GM19238 (cell line): ENCODE measurements at regions not wholly inside any gene's neighbourhood (a gene's known extent, or its start where the extent isn't known, plus 50 kb on each side); places are given as distances from the start of the nearest gene placed in this dataset.

ENCODE experiments used
- DNase-seq: peaks from one replicate; pipeline ENCODE4 v3.0.0; 2011; ENCODE audit warnings: low spot score; ENCODE audit not compliant: insufficient read length

DNA sequence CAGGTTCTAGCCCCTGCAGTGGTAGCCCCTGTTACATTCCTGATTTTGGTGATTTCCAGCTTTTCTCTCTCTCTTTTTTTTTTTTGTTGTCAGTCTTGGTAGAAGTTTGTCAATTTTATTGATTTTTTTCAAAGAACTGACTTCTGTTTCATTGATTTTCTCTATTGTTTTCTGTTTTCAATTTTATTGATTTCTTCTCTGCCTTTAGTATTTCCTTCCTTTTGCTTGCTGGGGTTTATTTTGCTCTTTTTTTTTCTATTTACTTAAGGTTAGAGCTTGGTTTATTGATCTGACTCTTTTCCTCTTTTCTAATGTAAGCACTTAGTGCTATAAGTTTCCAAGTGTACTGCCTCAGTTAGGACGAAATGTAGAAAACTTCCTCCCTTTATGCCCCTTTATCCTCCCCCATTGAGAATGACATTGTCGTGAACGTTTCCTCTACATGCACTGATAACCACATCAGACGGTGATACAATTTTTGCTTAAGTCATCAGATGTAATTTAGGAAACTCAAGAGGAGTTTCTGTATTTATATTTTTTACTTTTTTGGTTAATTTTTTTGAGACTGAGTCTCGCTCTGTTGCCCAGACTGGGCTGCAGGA is 81.1 kb upstream of the HS6ST1 start:
- no peak for DNase-seq

DNA sequence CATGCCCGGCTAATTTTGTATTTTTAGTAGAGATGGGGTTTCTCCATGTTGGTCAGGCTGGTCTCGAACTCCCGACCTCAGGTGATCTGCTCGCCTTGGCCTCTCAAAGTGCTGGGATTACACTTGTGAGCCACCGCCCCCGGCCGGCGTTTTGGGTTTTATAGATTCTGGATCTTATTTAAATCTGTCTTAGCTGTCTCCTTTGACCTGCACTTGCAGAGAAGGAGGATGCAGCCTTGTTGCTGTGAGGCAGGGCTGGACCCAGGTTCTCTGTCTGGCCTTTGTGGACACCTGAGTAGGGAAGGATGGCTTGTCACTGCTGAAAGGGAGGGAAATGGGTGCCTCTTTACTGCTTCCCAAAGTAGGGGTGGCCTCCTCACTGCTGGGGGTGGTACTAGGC is 83.0 kb upstream of the HS6ST1 start:
- DNase-seq = no peak

DNA sequence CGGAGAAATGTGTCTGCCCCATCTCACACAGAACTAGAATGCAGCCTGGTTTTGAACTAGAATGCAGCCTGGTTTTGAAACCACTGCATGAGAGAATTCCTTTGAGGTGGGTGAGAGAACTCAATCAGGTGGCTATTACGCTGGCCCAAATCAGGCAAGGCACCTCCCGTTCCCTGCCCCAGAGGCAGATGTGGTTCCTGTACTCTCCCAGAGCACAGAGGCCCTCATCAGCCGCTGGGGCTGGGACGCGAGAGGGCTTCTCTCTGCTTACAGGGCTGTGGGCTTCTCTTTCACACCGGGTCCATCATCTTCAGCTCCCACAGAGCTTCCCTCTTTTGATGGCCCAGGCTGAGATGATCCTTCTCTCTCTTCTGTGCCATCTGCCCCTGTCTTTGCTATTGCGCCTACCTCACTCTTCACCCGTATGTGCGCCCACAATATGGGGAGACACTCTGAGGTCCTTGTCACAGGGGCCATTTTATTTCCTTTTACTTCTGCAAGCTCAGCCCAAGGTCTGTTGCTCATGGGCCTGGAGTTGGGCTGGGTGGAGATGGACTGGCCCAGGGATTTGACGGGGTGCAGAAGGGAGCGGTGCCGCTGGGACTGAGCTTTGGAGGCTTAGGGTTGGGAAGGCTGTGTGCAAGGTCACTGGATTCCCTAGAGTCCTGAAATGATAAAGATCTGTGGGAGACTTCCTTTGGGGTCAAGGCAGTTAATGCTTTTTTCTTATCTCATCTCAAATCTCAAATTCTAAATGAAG is 84.4 kb upstream of the HS6ST1 start:
- DNase-seq = no peak

DNA sequence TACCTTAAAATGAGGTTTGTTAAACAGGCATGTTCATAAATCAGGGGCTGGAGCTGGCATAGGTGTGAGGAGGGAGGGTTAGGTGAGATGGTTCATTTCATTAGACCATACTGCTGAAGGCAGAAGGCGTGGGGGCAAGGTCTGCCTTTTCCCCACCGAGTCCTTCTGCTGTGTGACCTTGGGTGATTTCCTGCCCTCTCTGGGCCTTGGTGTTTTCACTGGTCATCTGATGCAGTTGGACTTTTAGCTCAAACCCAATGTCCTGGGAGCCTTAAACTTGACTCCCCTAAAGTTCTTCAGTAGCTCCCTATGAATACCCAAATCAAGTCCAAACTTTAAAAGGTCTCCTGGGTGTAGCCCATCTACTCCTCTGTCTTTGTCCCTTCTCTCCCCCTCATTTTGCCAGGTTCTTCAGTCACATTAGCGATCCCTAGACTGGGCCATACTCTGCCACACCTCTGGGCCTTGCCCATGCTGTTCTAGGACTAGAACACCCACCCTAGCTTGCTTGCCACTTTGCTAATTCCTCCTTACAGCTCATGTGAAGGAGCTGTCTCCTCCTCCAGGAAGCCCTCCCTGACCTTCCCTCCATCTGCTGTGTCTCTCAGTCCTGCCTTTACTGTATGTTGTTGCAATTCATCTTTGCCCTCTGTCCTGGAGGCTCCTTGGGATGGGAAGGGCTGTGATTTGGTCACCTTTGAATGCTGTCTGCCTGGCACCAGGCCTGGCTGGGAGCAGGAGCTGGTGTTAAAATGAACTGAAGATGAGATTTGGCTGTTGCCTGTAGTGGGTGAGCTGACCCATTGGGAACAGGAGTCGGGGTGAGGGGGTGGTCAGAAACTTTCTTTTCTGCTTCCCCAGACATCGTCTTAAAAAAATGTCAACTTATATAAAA is 85.4 kb upstream of the HS6ST1 start:
- no peak for DNase-seq

DNA sequence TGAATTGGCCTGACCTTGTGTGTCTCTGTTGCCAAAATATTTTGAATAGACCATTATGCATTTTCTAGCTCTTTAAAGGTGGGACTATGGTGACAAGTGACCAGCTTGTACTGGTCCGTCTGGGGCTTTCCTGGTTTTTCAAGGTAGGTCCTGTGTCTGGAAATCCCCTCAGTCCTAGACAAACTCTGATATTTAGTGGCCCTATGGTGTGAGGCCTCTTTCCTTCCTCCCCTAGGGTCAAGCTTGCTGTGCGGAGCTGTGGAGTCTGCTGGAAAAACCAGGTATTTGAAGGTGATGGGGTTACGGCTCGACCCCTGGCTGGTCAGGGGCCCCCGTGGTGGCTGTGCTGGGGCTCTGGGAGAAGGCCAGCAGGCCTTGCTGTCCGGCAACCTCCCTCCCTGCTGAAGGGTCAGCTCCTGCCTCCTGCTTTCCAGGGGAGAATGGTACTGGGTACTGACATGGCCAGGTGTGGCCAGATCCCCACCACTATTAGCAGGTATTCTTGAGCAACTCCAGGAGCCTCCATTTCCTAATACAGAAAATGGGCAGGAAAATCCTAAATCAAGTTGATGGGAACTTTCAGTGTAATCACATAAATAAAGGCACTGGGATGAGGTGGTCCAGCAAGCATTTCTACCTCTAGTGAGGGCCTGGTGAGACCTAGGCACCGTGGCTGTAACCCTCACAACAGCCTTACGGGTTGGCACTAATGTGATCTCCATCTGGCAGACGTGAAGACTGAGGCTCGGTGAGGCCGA is 86.2 kb upstream of the HS6ST1 start:
- DNase-seq = no peak

DNA sequence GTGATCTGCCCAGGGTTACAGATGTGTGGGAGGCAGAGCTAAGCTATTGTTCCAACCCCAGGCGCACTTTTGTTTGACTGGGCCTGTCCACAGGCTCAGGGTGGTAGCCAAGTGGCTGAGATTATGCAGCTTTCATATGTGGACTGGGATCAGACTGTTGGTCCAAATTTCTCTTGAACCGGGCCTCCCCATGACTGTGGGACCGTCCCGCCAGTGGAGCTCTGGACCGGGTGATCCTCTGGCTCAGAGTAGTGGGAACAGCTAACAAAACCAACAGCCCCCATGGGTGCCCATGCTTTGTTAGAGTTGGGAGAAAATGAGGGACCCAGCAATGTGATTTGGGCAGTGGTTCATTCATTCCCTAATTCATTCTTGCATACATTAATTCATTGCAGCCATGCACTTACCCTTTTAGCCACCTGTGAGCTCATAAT is 86.8 kb upstream of the HS6ST1 start:
- no peak for DNase-seq

DNA sequence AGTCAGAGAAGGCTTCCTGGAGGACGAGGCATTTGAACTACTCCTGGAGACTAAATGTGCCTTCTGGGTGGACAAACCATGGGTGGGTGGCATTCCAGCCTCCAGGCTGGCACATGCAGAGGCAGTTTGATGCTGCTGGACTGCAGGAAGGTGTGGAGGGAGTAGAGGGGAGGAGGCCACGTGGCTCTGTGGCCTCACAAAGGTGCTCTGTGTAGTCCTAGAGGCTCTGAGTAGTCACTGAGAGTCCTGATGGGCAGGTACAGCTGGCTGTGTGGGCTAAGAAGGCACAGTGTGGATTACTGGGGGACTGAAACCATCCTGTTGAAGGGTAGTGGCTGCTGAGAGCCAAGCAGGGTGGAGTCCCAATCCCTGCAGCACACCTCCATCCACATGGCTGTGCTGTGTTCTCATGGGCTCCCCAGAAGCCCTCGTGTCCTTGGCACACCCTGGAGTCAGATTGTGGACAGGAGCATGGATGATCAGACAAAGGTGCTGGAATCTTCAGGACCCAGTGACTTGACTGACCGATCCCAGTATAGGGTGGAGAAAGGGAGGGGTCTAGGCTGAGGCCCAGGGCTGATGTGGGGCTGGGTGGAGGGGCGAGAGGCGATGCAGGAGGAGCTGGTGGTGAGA is 87.4 kb upstream of the HS6ST1 start:
- DNase-seq = no peak

DNA sequence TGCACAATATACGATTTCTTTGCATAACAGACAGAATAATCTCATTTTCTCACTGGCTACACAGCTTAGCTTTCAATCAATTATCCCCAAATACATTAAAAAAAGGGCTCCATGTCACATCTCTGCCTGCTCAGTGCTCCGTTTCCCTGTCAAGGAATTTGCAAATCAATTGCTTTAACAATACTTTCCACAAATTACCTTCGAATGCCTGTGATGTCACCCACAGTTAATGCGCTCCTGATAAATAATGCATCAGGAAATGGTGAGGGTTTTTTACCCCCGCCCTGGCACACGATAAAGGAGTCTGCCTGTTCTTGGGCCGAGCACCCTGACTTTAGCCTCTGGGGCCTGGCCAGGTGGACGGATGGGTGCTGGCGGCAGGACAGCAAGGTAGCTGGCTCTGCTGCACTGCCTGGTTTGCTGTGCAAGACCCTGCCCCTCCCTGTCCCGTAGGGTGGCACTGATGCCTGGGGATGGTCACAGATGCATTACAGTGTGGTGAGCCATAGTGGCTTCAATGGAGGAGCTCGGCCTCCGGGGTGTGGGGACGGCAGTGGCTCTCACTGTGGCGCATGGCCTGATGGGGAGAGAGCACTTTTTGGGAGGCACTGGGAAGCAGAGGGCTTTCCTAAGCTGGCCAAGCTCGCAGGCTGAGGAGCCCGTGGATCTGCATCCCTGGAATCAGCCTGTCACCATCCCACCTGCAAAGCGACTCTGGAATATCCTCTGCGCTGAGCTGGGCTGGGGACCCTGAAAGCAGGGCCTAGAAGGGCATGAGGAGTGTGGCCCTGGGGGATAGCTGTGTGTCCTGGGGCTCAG is 88.3 kb upstream of the HS6ST1 start:
- DNase-seq = no peak

DNA sequence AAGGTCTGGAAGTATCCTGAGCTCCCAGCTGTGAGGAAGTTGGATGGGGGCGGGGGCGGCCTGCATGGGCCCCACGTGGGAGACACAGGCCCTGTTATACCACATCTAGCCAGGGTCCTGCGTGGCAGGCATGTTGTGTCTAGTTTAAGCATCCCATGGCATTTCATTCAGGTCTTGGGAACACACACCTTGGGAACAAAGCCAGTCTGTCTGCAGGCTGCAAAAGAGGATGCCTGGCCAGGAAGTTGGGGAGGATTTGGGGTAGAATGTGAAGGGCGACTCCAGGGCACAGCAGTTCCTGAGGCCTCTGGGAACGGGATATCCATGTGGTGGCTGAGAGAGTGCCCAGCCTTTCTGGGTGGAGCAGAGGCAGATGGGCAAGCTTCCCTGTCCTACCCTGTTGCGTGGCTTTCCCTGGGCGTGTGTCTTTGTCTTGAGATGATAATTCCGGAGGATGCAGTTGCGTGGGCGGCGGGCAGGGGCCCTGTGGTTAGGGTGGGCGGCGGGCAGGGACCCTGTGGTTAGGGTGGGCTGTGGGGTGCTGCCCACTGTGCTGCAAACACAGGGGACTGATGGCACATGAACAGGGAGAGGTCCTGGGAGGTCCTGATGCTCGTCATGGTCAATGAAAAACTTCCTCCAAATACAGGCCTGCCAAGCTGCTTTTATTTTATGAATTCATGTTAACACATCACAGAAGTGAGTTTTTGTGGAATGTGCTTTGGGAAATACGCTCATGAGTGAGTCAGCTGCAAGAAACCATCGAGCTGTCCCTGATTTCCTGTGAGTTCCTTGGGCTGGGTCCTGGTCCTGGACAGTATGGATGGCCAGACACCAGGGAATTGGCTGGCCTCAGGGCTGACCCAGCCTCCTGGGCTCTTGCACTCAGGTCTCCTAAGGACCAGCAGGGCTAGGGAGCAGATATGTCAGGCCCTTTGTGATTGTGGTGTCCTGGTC is 90.0 kb upstream of the HS6ST1 start:
- DNase-seq = no peak

DNA sequence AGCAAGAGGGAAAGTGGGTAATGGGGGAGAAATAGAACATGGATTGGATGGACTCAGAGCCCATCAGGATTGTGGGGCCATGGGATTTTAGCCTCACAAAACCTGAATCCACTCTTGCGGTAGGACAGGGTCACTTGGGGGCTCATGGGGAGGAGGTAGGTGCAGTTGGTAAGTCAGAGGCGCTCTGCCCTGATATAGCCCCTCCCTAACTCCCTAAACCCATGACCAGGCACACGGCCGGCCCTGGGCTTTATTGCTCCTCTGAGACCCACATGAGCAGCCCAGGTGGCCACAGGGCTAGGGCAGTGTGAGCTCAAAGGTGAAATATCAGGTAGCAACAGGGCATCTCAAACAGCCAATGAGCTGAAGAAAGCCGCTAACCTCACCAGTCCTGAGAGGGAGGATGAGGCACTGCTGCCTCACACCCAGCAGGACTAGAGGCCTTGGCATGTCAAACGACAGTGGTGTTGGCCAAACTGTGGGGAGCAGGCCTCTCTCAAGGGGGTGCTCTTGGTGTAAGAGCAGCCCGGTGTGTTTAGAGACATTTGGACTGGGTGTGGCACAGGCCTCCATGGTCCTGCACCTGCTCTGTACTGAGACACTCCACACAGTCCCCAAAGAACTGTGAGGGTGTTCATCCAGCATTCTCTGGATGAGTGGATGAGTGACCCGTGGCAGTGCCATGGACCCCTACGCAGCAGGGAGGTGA is 90.8 kb upstream of the HS6ST1 start:
- no peak for DNase-seq

DNA sequence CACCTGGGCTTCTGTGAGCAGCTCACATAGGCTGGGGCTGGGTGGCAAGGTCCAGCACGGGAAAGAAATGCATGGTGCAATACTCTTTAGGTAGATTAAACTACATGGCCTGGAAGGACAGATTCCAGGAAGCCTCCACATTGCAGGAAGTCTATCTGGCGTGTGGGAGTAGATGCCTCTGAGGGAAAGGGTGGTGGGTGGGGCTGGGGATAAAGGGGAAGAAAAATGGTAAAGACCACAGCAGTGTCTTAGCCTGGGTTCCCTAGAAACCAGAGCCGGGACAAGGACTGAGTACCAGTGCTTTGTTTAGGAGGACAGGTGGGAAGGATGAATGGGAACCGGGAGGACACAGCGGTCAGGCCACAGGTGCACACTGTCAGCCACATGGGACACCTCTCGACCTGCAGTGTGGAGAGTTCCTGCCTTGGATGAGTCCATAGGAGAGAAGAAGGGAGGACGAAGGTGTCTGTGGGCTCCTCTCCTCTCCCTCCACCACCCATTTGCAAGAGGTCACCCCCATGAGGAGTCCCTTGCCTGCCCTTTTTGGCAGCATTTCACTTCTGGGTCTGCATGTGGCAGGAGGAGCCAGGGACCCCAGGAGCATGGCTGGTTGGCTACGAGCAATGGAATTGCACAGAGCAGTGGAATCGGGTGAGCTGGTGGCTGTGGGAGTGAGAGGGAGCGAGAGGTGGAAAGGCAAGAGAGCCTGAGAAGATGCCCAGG is 91.5 kb upstream of the HS6ST1 start:
- DNase-seq = no peak

DNA sequence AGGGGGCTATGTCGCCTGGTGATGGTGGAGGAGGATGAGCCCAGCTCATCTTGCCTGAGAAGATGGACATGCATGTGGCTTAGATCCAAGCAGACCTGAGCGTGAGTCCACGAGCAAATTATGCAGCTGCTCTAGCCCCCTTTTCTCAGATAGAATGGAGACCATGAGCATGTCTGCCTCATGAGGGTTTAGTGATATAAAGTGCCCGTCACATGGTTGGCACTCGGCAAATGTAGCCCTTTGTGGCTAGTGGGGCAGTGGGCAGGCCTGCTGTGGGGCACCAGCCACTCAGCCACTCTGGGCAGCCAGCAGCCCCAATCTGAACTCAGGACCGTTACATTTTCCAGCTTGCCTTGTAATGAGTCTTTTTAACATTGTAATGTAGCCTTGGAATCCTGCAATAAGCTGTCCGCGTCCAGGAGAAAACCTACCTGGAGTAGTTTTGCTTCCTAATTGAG is 92.1 kb upstream of the HS6ST1 start:
- no peak for DNase-seq

DNA sequence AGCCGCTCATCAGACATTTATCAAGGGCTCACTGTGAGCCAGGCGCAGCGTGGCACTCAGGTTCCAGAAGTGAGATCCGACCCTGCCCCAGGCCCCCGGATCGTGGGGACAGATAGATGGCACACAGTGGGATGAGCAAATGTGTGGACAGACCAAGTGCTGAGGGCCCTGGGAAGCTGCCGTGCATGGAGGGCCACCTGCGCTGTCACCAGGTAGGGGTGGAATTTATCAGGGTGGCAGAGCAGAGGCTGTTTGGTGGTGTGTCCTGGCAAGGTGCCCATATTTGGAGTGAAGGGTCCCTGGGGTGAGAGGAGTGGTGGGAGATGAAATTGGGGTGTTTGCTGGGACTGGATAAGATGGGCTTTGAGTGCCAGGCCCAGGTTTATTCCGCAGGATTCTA is 92.8 kb upstream of the HS6ST1 start:
- no peak for DNase-seq

DNA sequence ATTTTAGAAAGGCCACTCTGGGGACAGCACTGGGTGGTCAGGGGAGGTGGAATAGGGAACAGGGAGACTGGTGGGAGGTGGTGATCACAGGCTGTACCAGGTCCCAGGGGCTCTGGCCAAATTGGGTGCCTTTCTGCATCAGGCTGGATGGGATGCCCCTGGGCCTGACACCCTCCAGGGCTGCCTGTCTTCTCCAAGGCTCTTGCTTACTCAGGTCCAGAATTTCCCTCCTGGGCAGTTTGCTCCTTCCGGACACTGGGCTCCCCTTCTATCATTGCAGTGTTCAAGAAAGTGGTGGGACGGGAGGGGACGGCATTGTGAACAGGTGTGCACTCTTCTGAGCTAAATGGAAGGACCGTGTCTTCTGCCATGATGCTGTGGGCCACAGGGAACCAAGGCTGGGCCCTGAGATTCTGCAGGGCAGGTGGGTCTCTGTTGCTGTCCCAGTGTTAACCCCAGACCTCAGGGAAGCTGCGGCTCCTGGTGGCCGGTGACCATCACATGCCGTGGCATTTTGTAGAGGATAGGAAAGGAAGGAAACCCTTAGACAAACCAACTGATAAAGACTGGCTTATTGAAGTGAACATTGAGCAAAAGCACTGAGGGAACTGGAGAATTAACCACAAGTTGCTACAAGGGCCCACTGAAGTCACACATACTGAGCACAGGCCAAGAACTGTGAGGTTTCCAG is 93.7 kb upstream of the HS6ST1 start:
- DNase-seq = no peak

DNA sequence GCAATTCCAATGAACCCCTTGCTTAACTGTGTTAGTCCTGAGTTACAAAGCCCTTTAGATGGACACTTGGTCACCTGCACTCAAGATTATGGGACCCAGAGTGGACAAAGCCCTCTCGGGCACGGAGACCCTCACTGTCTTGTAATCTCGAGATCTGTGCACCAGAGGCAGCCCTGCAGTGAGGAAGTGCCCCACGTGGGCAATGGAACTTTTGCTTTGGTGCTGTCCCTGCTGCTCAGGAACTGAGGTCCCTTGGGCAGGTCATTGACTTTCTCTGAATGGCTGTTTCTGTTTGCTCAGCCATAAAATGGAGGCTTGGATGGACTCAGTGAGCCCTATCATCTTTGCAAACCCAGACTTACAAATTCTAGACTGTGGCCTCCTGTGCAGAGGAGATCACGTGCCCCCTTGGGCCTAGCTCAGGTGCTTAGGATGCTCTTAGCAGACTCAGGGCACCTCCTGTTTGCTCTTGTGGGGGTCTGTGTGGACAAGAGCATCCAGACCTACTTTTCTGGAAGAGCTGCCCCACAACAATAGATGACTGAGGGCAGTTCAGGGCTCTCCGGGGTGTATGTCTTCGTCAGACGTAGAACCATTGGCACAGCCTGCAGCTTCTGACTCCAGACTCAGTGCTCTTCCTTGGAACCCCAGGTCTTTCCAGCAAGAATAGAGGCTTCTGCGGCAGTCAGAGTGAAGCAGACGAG is 94.5 kb upstream of the HS6ST1 start:
- DNase-seq = no peak

DNA sequence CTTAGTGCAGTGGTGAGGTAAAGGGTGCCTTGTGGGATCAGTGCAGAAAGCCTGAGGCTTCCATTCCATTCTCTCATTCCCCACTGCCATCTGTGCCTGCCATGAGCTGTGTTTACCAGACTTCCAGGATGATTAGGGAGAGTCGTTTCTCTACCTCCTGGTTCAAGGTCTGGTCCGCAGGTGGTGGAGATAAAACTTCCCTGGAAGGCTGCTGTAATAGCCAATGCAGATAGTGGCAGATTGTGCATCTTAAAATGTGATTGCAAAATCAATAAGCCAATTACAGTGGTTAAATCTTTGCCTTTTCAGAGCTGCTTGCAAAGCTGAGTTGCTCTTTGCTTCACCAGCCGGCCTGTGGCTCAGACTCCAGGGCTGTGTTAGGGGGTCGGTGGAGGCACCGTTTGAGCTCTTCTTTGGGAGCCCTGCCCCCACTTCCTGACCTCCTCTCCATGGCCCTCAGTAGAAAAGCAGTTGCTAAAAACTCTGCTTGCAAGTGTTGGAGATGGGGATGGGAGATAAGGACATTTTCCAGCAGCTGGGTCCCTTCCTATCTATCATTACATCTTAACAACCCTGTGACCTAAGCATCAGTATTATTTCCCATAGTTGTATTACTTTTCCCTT is 95.2 kb upstream of the HS6ST1 start:
- no peak for DNase-seq
